ENCODE measurements at regions not wholly inside any gene's neighbourhood (a gene's known extent, or its start where the extent isn't known, plus 50 kb on each side); places are given as distances from the start of the nearest gene placed in this dataset.
"Not testable (repeated sequence)": the region's sequence is repeated elsewhere in the genome, so short reads cannot be mapped to it uniquely, and the experiment has no call there.

- ATAC-seq (ENCODE audit: low FRiP score) (no peak), DNase-seq (ENCODE audit: low spot score) (no peak)
- TF ChIP-seq, protein P1, sequence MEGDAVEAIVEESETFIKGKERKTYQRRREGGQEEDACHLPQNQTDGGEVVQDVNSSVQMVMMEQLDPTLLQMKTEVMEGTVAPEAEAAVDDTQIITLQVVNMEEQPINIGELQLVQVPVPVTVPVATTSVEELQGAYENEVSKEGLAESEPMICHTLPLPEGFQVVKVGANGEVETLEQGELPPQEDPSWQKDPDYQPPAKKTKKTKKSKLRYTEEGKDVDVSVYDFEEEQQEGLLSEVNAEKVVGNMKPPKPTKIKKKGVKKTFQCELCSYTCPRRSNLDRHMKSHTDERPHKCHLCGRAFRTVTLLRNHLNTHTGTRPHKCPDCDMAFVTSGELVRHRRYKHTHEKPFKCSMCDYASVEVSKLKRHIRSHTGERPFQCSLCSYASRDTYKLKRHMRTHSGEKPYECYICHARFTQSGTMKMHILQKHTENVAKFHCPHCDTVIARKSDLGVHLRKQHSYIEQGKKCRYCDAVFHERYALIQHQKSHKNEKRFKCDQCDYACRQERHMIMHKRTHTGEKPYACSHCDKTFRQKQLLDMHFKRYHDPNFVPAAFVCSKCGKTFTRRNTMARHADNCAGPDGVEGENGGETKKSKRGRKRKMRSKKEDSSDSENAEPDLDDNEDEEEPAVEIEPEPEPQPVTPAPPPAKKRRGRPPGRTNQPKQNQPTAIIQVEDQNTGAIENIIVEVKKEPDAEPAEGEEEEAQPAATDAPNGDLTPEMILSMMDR (IDR thresholded peaks at IDR 0.05): no peak
Measured at GRCh38 chrX:130566028-130566683, 164.4 kb downstream of the RBMX2 start.

- DNase-seq (ENCODE audit: low spot score); ATAC-seq (ENCODE audit: low FRiP score): not testable (repeated sequence)
Measured at GRCh38 chrX:130573030-130573429, 171.2 kb downstream of the RBMX2 start.
